Breast epithelium (tissue), 4 donors: ENCODE measurements at regions not wholly inside any gene's neighbourhood (a gene's known extent, or its start where the extent isn't known, plus 50 kb on each side); places are given as distances from the start of the nearest gene placed in this dataset.
"Not testable (repeated sequence)": the region's sequence is repeated elsewhere in the genome, so short reads cannot be mapped to it uniquely, and the experiment has no call there.

Source experiments
- DNase-seq, 2 donors: peaks; one replicate each; pipeline ENCODE4 v3.0.0-alpha.2; 2019; ENCODE audit warnings: low spot score in 2 of 2
- H3K27ac ChIP-seq, 2 donors: fragments of 200-600 bp; sonication (generic) in 1 of 2; one replicate each; pipeline ENCODE4 v1.5.1; 2016 to 2019; ENCODE audit warnings: mild to moderate bottlenecking in 1 of 2
- H3K27me3 ChIP-seq, 2 donors: fragments of 200-600 bp; sonication (generic) in 1 of 2; one replicate each; pipeline versions ENCODE4 v1.5.1 to v1.6.0; 2017 to 2019; ENCODE audit warnings: control low read depth in 1 of 2, mild to moderate bottlenecking in 1 of 2
- H3K36me3 ChIP-seq: fragments of 200-600 bp; one replicate; pipeline ENCODE4 v1.5.1; 2019
- H3K4me1 ChIP-seq, 2 donors: fragments of 200-600 bp; sonication (generic); one replicate each; pipeline ENCODE4 v1.5.1; 2016 to 2019; ENCODE audit warnings: control low read depth in 1 of 2
- H3K4me3 ChIP-seq, 3 donors: fragments of 200-600 bp; sonication (generic); 1 replicate in 2 of 3; 2 replicates in 1 of 3; pipeline ENCODE4 v1.5.1; 2016 to 2019; ENCODE audit warnings: mild to moderate bottlenecking in 3 of 3, moderate library complexity in 2 of 3
- H3K9me3 ChIP-seq, 2 donors: fragments of 200-600 bp; sonication (generic) in 1 of 2; one replicate each; pipeline ENCODE4 v1.5.1; 2016 to 2019; ENCODE audit warnings: control low read depth in 1 of 2
- CTCF ChIP-seq, 3 donors: fragments of 450-650 bp; IDR thresholded peaks; one replicate each; pipeline ENCODE4 v1.5.1; 2016 to 2017; ENCODE audit warnings: antibody characterized with exemption in 3 of 3, mild to moderate bottlenecking in 3 of 3, moderate library complexity in 3 of 3
- POLR2A ChIP-seq: fragments of 450-650 bp; IDR thresholded peaks from one replicate; pipeline ENCODE4 v1.6.1; 2016; ENCODE audit warnings: antibody characterized with exemption, mild to moderate bottlenecking, moderate library complexity
- POLR2AphosphoS5 ChIP-seq, 3 donors: sonication (generic); formaldehyde crosslinking; IDR thresholded peaks; one replicate each; pipeline ENCODE4 v1.6.1; 2017; ENCODE audit warnings: antibody characterized with exemption in 3 of 3
- intact Hi-C: fragments of 100-400 bp; cut with DNase I; formaldehyde crosslinking; loops from one replicate; pipeline ENCODE4 v1.15.1; 2023; ENCODE audit warnings: low total_unique reads

GRCh38 chr2:123777116-123777515, 248.0 kb upstream of the CNTNAP5 start:
- Histone ChIP-seq H3K9me3 (peaks cover 0 to 4% of the 10 kb centered on the region in 2 donors), H3K4me1 (no peaks in the 10 kb centered on the region), H3K27ac (no peak overlapping the region), H3K4me3 (no peak overlapping the region), H3K36me3 (no peaks in the 10 kb centered on the region), H3K27me3 (no peaks in the 10 kb centered on the region)
- TF ChIP-seq POLR2AphosphoS5 (IDR thresholded peaks at IDR 0.05) (no peak), POLR2A (no peak), CTCF (IDR thresholded peaks at IDR 0.05) (no peak)
- intact Hi-C loops = no loop called here
- no peak for DNase-seq

GRCh38 chr2:123783164-123783563, 241.9 kb upstream of the CNTNAP5 start:
- Histone ChIP-seq H3K27me3 (no peaks in the 10 kb centered on the region), H3K9me3 (peaks cover 0 to 5% of the 10 kb centered on the region in 2 donors), H3K27ac (no peak overlapping the region), H3K4me3 (no peak overlapping the region), H3K4me1 (no peaks in the 10 kb centered on the region), H3K36me3 (no peaks in the 10 kb centered on the region)
- no peak for TF ChIP-seq POLR2A
- TF ChIP-seq CTCF (IDR thresholded peaks at IDR 0.05) = no peak
- no peak for TF ChIP-seq POLR2AphosphoS5 (IDR thresholded peaks at IDR 0.05)
- intact Hi-C loops = no loop called here
- no peak for DNase-seq

GRCh38 chr2:123785332-123785731, 239.8 kb upstream of the CNTNAP5 start:
- TF ChIP-seq CTCF (IDR thresholded peaks at IDR 0.05) = no peak
- TF ChIP-seq POLR2A = no peak
- TF ChIP-seq POLR2AphosphoS5 (IDR thresholded peaks at IDR 0.05) = no peak
- no peaks in the 10 kb centered on the region for H3K27me3 ChIP-seq
- no peaks in the 10 kb centered on the region for H3K4me1 ChIP-seq
- intact Hi-C loops = no loop called here
- H3K9me3 ChIP-seq = peaks cover 0 to 5% of the 10 kb centered on the region in 2 donors
- no peaks in the 10 kb centered on the region for H3K36me3 ChIP-seq
- no peak for DNase-seq
- no peak overlapping the region for H3K4me3 ChIP-seq
- H3K27ac ChIP-seq = no peak overlapping the region

GRCh38 chr2:123791207-123791606, 233.9 kb upstream of the CNTNAP5 start:
- TF ChIP-seq POLR2AphosphoS5 (IDR thresholded peaks at IDR 0.05) (no peak), POLR2A (no peak), CTCF (IDR thresholded peaks at IDR 0.05) (no peak)
- H3K4me3 ChIP-seq = no peak overlapping the region
- no peak overlapping the region for H3K27ac ChIP-seq
- intact Hi-C loops = no loop called here
- DNase-seq = no peak
- no peaks in the 10 kb centered on the region for H3K36me3 ChIP-seq
- no peaks in the 10 kb centered on the region for H3K27me3 ChIP-seq
- H3K9me3 ChIP-seq = peaks cover 0 to under 1% of the 10 kb centered on the region in 2 donors
- H3K4me1 ChIP-seq = no peaks in the 10 kb centered on the region

GRCh38 chr2:123791684-123792083, 233.4 kb upstream of the CNTNAP5 start:
- intact Hi-C loops = no loop called here
- no peaks in the 10 kb centered on the region for H3K36me3 ChIP-seq
- H3K27me3 ChIP-seq = no peaks in the 10 kb centered on the region
- no peak overlapping the region for H3K27ac ChIP-seq
- TF ChIP-seq POLR2AphosphoS5 (IDR thresholded peaks at IDR 0.05) = no peak
- TF ChIP-seq POLR2A = no peak
- no peak for TF ChIP-seq CTCF (IDR thresholded peaks at IDR 0.05)
- DNase-seq = no peak
- H3K4me1 ChIP-seq = no peaks in the 10 kb centered on the region
- H3K4me3 ChIP-seq = no peak overlapping the region
- no peaks in the 10 kb centered on the region for H3K9me3 ChIP-seq

GRCh38 chr2:123804126-123804525, 221.0 kb upstream of the CNTNAP5 start:
- H3K27ac ChIP-seq, DNase-seq, H3K4me1 ChIP-seq, H3K27me3 ChIP-seq, H3K36me3 ChIP-seq, H3K4me3 ChIP-seq: not testable (repeated sequence)
- intact Hi-C loops = loop anchor here (5.0 kb wide), 1 partner anchor 712 kb away; no protein-coding TSS in a partner anchor
- peaks cover 4 to 43% of the 10 kb centered on the region in 2 donors for H3K9me3 ChIP-seq

GRCh38 chr2:123805746-123806145, 219.3 kb upstream of the CNTNAP5 start:
- H3K27me3 ChIP-seq, H3K4me3 ChIP-seq, H3K36me3 ChIP-seq, H3K4me1 ChIP-seq, H3K27ac ChIP-seq, intact Hi-C loops, DNase-seq: not testable (repeated sequence)
- peaks cover 4 to 52% of the 10 kb centered on the region in 2 donors for H3K9me3 ChIP-seq
